Osteoblast (primary cell): ENCODE measurements at regions not wholly inside any gene's neighbourhood (a gene's known extent, or its start where the extent isn't known, plus 50 kb on each side); places are given as distances from the start of the nearest gene placed in this dataset.

ENCODE experiments used
- DNase-seq: peaks from one replicate; pipeline ENCODE4 v3.0.0; 2011; ENCODE audit warnings: low spot score, mixed read lengths; ENCODE audit not compliant: insufficient read length; ENCODE audit errors: missing footprints
- H2AFZ ChIP-seq: 2 replicates; pipeline ENCODE4 v1.6.0; 2011; ENCODE audit warnings: mild to moderate bottlenecking, low read length
- H3K27ac ChIP-seq: 2 replicates; pipeline ENCODE4 v1.5.1; 2011; ENCODE audit warnings: mild to moderate bottlenecking, low read depth, low read length, moderate library complexity
- H3K27me3 ChIP-seq: 2 replicates; pipeline ENCODE4 v1.6.0; 2012; ENCODE audit warnings: mild to moderate bottlenecking, control low read depth, inconsistent platforms, low read length, moderate library complexity; ENCODE audit not compliant: insufficient read depth
- H3K36me3 ChIP-seq: 2 replicates; pipeline ENCODE4 v1.5.1; 2011; ENCODE audit warnings: mild to moderate bottlenecking, low read length, control low read depth, moderate library complexity; ENCODE audit not compliant: insufficient read depth
- H3K4me1 ChIP-seq: 2 replicates; pipeline ENCODE4 v1.5.1; 2011; ENCODE audit warnings: mild to moderate bottlenecking, low read length, control low read depth, moderate library complexity; ENCODE audit not compliant: insufficient read depth
- H3K4me2 ChIP-seq: 2 replicates; pipeline ENCODE4 v1.6.0; 2011; ENCODE audit warnings: mild to moderate bottlenecking, low read length; ENCODE audit not compliant: insufficient read depth
- H3K4me3 ChIP-seq: fragments of 200-600 bp; sonication (generic); 3 replicates; pipeline ENCODE4 v1.5.1; 2012; ENCODE audit warnings: mild to moderate bottlenecking, low read length, inconsistent platforms; ENCODE audit not compliant: insufficient read depth
- H3K79me2 ChIP-seq: 2 replicates; pipeline ENCODE4 v1.6.0; 2012; ENCODE audit warnings: mild to moderate bottlenecking, low read length, control low read depth, inconsistent platforms; ENCODE audit not compliant: insufficient read depth
- H3K9me3 ChIP-seq: 2 replicates; pipeline ENCODE4 v1.5.1; 2011; ENCODE audit warnings: low read depth, low read length, control low read depth
- H4K20me1 ChIP-seq: 2 replicates; pipeline ENCODE4 v1.6.0; 2012; ENCODE audit warnings: mild to moderate bottlenecking, low read length, control low read depth; ENCODE audit not compliant: insufficient read depth
- CTCF ChIP-seq: IDR thresholded peaks from 2 replicates; pipeline ENCODE4 v1.5.1; 2011; ENCODE audit warnings: mild to moderate bottlenecking, low read depth, low read length, moderate library complexity; ENCODE audit errors: extremely low read depth

GRCh38 chr21:22890656-22891055, 1892.4 kb downstream of the NCAM2 start:
- H3K79me2 ChIP-seq, result no peaks in the 10 kb centered on the region
- no peak for DNase-seq
- TF ChIP-seq CTCF, result no peak
- no peaks in the 10 kb centered on the region for H3K4me1 ChIP-seq
- H3K27ac ChIP-seq, result no peak overlapping the region
- H3K4me3 ChIP-seq, result no peak overlapping the region
- H3K4me2 ChIP-seq, result no peak overlapping the region
- H4K20me1 ChIP-seq, result no peaks in the 10 kb centered on the region
- no peak overlapping the region for H2AFZ ChIP-seq
- H3K27me3 ChIP-seq, result no peaks in the 10 kb centered on the region
- H3K9me3 ChIP-seq, result peaks cover 4% of the 10 kb centered on the region
- H3K36me3 ChIP-seq, result no peaks in the 10 kb centered on the region

GRCh38 chr21:22892028-22892427, 1893.8 kb downstream of the NCAM2 start:
- Histone ChIP-seq H4K20me1 (no peaks in the 10 kb centered on the region), H3K36me3 (no peaks in the 10 kb centered on the region), H3K4me3 (no peak overlapping the region), H3K79me2 (no peaks in the 10 kb centered on the region), H3K9me3 (peaks cover 4% of the 10 kb centered on the region), H3K27ac (no peak overlapping the region), H3K4me1 (no peaks in the 10 kb centered on the region), H3K27me3 (no peaks in the 10 kb centered on the region), H3K4me2 (no peak overlapping the region), H2AFZ (no peak overlapping the region)
- no peak for DNase-seq
- TF ChIP-seq CTCF, result no peak

- H3K27me3 ChIP-seq, result no peaks in the 10 kb centered on the region
- no peak overlapping the region for H3K4me2 ChIP-seq
- H2AFZ ChIP-seq, result no peak overlapping the region
- no peak overlapping the region for H3K4me3 ChIP-seq
- no peaks in the 10 kb centered on the region for H3K79me2 ChIP-seq
- no peak overlapping the region for H3K27ac ChIP-seq
- H3K9me3 ChIP-seq, result peaks cover 4% of the 10 kb centered on the region
- no peak for DNase-seq
- no peaks in the 10 kb centered on the region for H3K36me3 ChIP-seq
- H4K20me1 ChIP-seq, result no peaks in the 10 kb centered on the region
- no peak for TF ChIP-seq CTCF
- no peaks in the 10 kb centered on the region for H3K4me1 ChIP-seq
Observed at GRCh38 chr21:22892740-22893139, 1894.5 kb downstream of the NCAM2 start.

- Histone ChIP-seq H3K4me2 (no peak overlapping the region), H3K4me1 (no peaks in the 10 kb centered on the region), H3K79me2 (no peaks in the 10 kb centered on the region), H3K27ac (no peak overlapping the region), H3K9me3 (peaks cover 4% of the 10 kb centered on the region), H3K27me3 (no peaks in the 10 kb centered on the region), H3K36me3 (no peaks in the 10 kb centered on the region), H3K4me3 (no peak overlapping the region), H2AFZ (no peak overlapping the region), H4K20me1 (no peaks in the 10 kb centered on the region)
- DNase-seq, result no peak
- no peak for TF ChIP-seq CTCF
Observed at GRCh38 chr21:22898051-22898665, 1899.9 kb downstream of the NCAM2 start.
